GM19324 (cell line): ENCODE measurements at regions not wholly inside any gene's neighbourhood (a gene's known extent, or its start where the extent isn't known, plus 50 kb on each side); places are given as distances from the start of the nearest gene placed in this dataset.

Source experiments
- ATAC-seq: cut with Tn5 transposase; IDR thresholded peaks from one replicate; pipeline ENCODE4 v1.9.1; 2021; ENCODE audit warnings: mild to moderate bottlenecking, moderate library complexity; ENCODE audit not compliant: unreplicated experiment, low FRiP score

GRCh38 chr5:68762201-68762600 is 331.6 kb upstream of the SLC30A5 start:
- ATAC-seq, result no peak

GRCh38 chr5:68766952-68767464 is 326.8 kb upstream of the SLC30A5 start:
- no peak for ATAC-seq

GRCh38 chr5:68770551-68770950 is 323.3 kb upstream of the SLC30A5 start:
- ATAC-seq, result no peak

GRCh38 chr5:68771221-68771620 is 322.6 kb upstream of the SLC30A5 start:
- no peak for ATAC-seq

GRCh38 chr5:68771732-68772131 is 322.1 kb upstream of the SLC30A5 start:
- ATAC-seq, result no peak

GRCh38 chr5:68776381-68776780 is 317.4 kb upstream of the SLC30A5 start:
- ATAC-seq, result no peak

GRCh38 chr5:68777135-68777534 is 316.7 kb upstream of the SLC30A5 start:
- no peak for ATAC-seq

GRCh38 chr5:68778484-68778883 is 315.3 kb upstream of the SLC30A5 start:
- ATAC-seq, result no peak

- ATAC-seq, result no peak
Measured at GRCh38 chr5:68780299-68780955, 313.4 kb upstream of the SLC30A5 start.

GRCh38 chr5:68793074-68793473 is 300.7 kb upstream of the SLC30A5 start:
- ATAC-seq, result no peak

- no peak for ATAC-seq
Measured at GRCh38 chr5:68793993-68794392, 299.8 kb upstream of the SLC30A5 start.

GRCh38 chr5:68795190-68795589 is 298.6 kb upstream of the SLC30A5 start:
- no peak for ATAC-seq

- ATAC-seq, result no peak
Measured at GRCh38 chr5:68798877-68799843, 294.7 kb upstream of the SLC30A5 start.

GRCh38 chr5:68802430-68802829 is 291.4 kb upstream of the SLC30A5 start:
- no peak for ATAC-seq

- no peak for ATAC-seq
Measured at GRCh38 chr5:68803881-68804319, 289.9 kb upstream of the SLC30A5 start.

- ATAC-seq, result no peak
Measured at GRCh38 chr5:68804343-68804742, 289.5 kb upstream of the SLC30A5 start.

GRCh38 chr5:68805444-68805843 is 288.4 kb upstream of the SLC30A5 start:
- ATAC-seq, result no peak

- no peak for ATAC-seq
Measured at GRCh38 chr5:68817632-68818031, 276.2 kb upstream of the SLC30A5 start.

GRCh38 chr5:68818057-68818695 is 275.6 kb upstream of the SLC30A5 start:
- ATAC-seq, result no peak

- ATAC-seq, result no peak
Measured at GRCh38 chr5:68818870-68819269, 274.9 kb upstream of the SLC30A5 start.

GRCh38 chr5:68821056-68821455 is 272.8 kb upstream of the SLC30A5 start:
- ATAC-seq, result no peak
